ENCODE measurements at regions not wholly inside any gene's neighbourhood (a gene's known extent, or its start where the extent isn't known, plus 50 kb on each side); places are given as distances from the start of the nearest gene placed in this dataset.

DNA sequence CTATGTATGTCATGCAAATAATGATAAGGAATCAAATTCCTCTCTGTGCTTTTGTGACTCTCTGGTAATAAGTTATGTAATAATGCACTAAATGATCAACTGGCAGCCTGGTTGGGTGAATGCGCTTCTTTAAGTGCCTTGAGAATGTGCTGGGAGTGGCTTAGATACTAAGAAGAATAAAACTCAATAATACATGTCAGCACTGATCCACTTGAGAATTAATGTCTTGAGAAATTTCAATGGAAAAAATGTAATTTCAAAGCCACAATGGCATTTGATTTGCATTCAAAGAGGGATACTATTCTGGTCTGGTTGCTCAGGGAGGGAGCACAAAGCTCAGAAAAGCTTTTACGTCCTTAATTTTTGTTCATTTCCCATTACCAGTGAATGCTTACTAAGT is 137.7 kb upstream of the MMADHC start:
- H3K36me3 ChIP-seq: no peaks in the 10 kb centered on the region

DNA sequence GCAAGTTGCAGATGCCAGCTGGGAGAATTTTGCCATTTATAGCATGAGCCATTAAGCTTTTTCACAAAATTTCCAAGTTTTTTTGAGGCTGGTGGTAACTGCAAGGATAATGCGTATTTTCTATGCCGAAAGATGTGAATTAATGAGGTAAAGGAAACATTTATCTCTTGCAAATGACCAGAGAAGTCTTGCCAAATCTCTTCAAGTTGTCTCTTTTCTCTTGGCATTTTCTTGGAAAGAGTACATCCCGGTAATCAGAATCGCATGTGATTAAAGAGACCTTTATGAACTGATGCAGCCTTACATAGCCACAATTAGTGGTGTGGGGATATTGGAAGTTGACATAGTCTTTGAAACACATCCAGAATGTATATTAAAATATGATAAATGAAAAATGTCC is 136.5 kb upstream of the MMADHC start:
- no peak for DNase-seq
- no peak overlapping the region for H3K4me3 ChIP-seq
- no peaks in the 10 kb centered on the region for H3K36me3 ChIP-seq
- H3K4me1 ChIP-seq: no peaks in the 10 kb centered on the region
- intact Hi-C loops (cut with DNase I; ENCODE audit: low total_unique reads): no loop called here
- no peak overlapping the region for H3K27ac ChIP-seq
- TF ChIP-seq, protein P1, sequence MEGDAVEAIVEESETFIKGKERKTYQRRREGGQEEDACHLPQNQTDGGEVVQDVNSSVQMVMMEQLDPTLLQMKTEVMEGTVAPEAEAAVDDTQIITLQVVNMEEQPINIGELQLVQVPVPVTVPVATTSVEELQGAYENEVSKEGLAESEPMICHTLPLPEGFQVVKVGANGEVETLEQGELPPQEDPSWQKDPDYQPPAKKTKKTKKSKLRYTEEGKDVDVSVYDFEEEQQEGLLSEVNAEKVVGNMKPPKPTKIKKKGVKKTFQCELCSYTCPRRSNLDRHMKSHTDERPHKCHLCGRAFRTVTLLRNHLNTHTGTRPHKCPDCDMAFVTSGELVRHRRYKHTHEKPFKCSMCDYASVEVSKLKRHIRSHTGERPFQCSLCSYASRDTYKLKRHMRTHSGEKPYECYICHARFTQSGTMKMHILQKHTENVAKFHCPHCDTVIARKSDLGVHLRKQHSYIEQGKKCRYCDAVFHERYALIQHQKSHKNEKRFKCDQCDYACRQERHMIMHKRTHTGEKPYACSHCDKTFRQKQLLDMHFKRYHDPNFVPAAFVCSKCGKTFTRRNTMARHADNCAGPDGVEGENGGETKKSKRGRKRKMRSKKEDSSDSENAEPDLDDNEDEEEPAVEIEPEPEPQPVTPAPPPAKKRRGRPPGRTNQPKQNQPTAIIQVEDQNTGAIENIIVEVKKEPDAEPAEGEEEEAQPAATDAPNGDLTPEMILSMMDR (IDR thresholded peaks at IDR 0.05): no peak
- no peak for TF ChIP-seq POLR2A (IDR thresholded peaks at IDR 0.05)
- no peaks in the 10 kb centered on the region for H3K27me3 ChIP-seq
- no peaks in the 10 kb centered on the region for H3K9me3 ChIP-seq

More for the DNA sequence above, 137.7 kb upstream of the MMADHC start:
- H3K4me3 ChIP-seq: no peak overlapping the region
- DNase-seq: no peak
- TF ChIP-seq POLR2A (IDR thresholded peaks at IDR 0.05): no peak
- TF ChIP-seq, protein P1 (IDR thresholded peaks at IDR 0.05): no peak
- no peak overlapping the region for H3K27ac ChIP-seq
- no peaks in the 10 kb centered on the region for H3K9me3 ChIP-seq
- H3K4me1 ChIP-seq: no peaks in the 10 kb centered on the region
- H3K27me3 ChIP-seq: no peaks in the 10 kb centered on the region
- intact Hi-C loops (cut with DNase I; ENCODE audit: low total_unique reads): no loop called here

GRCh38 chr2:149720615-149721014 is 133.0 kb upstream of the MMADHC start:
- DNase-seq: no peak
- intact Hi-C loops (cut with DNase I; ENCODE audit: low total_unique reads): no loop called here
- no peak for TF ChIP-seq POLR2A (IDR thresholded peaks at IDR 0.05)
- TF ChIP-seq, protein P1 (IDR thresholded peaks at IDR 0.05): no peak
- Histone ChIP-seq H3K4me3 (no peak overlapping the region), H3K27ac (no peak overlapping the region), H3K36me3 (no peaks in the 10 kb centered on the region), H3K27me3 (no peaks in the 10 kb centered on the region), H3K9me3 (no peaks in the 10 kb centered on the region), H3K4me1 (no peaks in the 10 kb centered on the region)

DNA sequence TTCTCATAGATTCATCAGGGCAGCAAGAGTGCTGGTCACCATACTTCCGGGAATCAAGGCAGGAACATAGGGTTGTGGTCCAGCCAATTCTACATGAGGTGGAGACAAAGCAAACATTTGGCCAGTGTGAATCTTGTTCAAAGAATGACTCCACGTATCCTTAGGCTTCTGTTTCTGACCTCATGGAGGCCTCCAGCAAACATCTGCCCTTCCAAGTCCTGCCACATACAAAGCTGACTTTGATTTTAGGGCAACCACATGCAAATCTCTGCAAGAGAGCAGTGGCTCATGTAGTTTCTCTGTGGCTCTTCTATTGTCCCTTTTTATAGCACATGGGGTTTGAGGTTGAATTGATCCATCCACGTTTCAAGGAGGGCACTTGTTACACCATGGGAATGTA is 132.1 kb upstream of the MMADHC start:
- no peaks in the 10 kb centered on the region for H3K4me1 ChIP-seq
- intact Hi-C loops (cut with DNase I; ENCODE audit: low total_unique reads): no loop called here
- TF ChIP-seq, protein P1 (IDR thresholded peaks at IDR 0.05): no peak
- no peak for TF ChIP-seq POLR2A (IDR thresholded peaks at IDR 0.05)
- no peak overlapping the region for H3K27ac ChIP-seq
- H3K36me3 ChIP-seq: no peaks in the 10 kb centered on the region
- no peak overlapping the region for H3K4me3 ChIP-seq
- H3K27me3 ChIP-seq: no peaks in the 10 kb centered on the region
- DNase-seq: no peak
- H3K9me3 ChIP-seq: no peaks in the 10 kb centered on the region

DNA sequence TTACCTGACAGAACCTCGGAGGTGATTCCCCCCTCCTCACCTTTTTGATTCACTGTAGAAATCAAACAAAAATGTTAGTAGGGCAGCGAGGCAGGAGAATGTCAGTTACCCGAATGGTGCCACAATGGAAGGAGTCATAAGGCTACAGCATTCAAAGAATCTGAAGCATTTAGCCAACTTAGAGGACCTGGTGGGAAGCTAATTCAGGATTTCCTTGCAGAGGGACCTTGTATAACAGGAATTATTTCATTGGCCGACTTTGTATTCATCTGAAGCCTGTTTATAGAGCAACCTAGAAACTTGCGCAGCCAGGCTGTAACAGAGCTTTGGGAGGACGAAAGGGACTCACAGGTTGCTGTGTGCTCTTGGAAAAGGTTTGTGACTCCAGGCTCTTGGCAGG is 129.1 kb upstream of the MMADHC start:
- H3K27ac ChIP-seq: no peak overlapping the region
- intact Hi-C loops (cut with DNase I; ENCODE audit: low total_unique reads): no loop called here
- H3K36me3 ChIP-seq: no peaks in the 10 kb centered on the region
- TF ChIP-seq POLR2A (IDR thresholded peaks at IDR 0.05): no peak
- TF ChIP-seq, protein P1 (IDR thresholded peaks at IDR 0.05): no peak
- H3K9me3 ChIP-seq: peaks cover 0 to 2% of the 10 kb centered on the region in 2 donors
- H3K27me3 ChIP-seq: no peaks in the 10 kb centered on the region
- no peak overlapping the region for H3K4me3 ChIP-seq
- H3K4me1 ChIP-seq: no peaks in the 10 kb centered on the region
- no peak for DNase-seq
